ENCODE measurements at regions not wholly inside any gene's neighbourhood (a gene's known extent, or its start where the extent isn't known, plus 50 kb on each side); places are given as distances from the start of the nearest gene placed in this dataset.

DNA sequence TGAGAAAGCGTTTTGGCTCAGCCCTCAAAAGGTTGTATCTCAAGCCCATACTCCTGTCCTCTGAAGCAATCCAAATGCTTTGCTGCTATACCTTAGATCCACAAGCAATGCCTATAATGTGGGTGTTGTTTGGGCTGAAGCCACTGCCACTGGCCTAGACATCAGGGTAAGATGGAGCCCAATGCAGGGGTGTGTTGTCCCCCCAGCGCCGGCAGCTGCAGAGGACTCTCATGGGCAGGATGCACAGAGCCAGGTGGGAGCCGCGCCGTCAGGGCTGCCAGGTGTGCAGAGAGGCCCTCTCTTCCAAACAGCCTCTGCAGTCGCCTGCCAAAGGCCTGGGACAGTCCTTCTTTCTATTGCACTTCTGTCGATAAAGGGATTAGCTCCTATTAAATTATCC, 205.2 kb upstream of the SHH start:
- TF ChIP-seq POLR2A (IDR thresholded peaks at IDR 0.05; ENCODE audit: low read depth, low read length) (no peak), TAF1 (IDR thresholded peaks at IDR 0.05; ENCODE audit: borderline replicate concordance, low read depth, low read length) (no peak)

Data from GM12892 (cell line).